ENCODE measurements at regions not wholly inside any gene's neighbourhood (a gene's known extent, or its start where the extent isn't known, plus 50 kb on each side); places are given as distances from the start of the nearest gene placed in this dataset.

DNA sequence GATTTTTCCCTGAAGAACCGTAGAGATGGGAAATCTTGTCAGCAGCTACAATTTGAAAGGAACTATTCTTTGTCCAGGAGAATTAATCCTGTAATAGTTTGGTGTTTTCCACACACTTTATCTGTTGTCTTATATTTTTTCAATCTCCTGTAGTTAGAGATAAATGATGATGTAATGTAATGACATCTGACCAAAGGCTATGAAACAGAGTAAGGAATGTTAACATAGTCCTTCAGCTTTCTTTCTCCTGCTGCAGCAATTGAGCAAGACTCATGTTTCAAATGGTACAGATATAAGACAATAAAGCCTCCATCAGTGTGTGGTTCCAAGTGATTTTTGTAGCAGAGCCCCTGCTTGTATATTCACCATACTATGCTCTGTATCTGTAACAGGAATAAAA is 1028.4 kb downstream of the SI start:
- no peak overlapping the region for H4K91ac ChIP-seq (ENCODE audit: insufficient read length, low read depth, low read length)
- no peaks in the 10 kb centered on the region for H3K9me3 ChIP-seq (ENCODE audit: control insufficient read depth, low read depth, low read length)
- H3K56ac ChIP-seq (ENCODE audit: insufficient read length, low read depth, low read length), result no peak overlapping the region
- no peak overlapping the region for H3K4me2 ChIP-seq (ENCODE audit: insufficient read depth, insufficient read length, low read length)
- H3K79me1 ChIP-seq (ENCODE audit: insufficient read depth, low read depth, low read length, poor library complexity, severe bottlenecking), result no peaks in the 10 kb centered on the region
- DNase-seq, result no peak
- no peak overlapping the region for H3T11ph ChIP-seq (ENCODE audit: low read length)
- H3K14ac ChIP-seq (ENCODE audit: insufficient read depth, low read length), result no peak overlapping the region
- no peaks in the 10 kb centered on the region for H3K27me3 ChIP-seq (ENCODE audit: insufficient read depth, low read length)
- no peak overlapping the region for H3K4ac ChIP-seq (ENCODE audit: low read depth, low read length)
- H2BK5ac ChIP-seq (ENCODE audit: insufficient read length, low read length), result no peak overlapping the region
- Mint-ChIP-seq H3K27me3 (ENCODE audit: low read depth) (no peaks in the 10 kb centered on the region), H3K36me3 (ENCODE audit: insufficient read depth in 1 of 3, low read depth in 3 of 3) (no peaks in the 10 kb centered on the region), H3K4me3 (no peak overlapping the region), H3K9me3 (no peaks in the 10 kb centered on the region; a peak in 1 of 5 replicates), H3K27ac (no peak overlapping the region), H3K4me1 (no peaks in the 10 kb centered on the region)
- H2BK20ac ChIP-seq (ENCODE audit: low read depth, low read length, poor library complexity, severe bottlenecking), result no peak overlapping the region
- no peak overlapping the region for H2BK12ac ChIP-seq (ENCODE audit: insufficient read length, low read depth, low read length)
- H2BK15ac ChIP-seq (ENCODE audit: low read depth, low read length), result no peak overlapping the region
- H3K27ac ChIP-seq (ENCODE audit: insufficient read length, low read depth, low read length), result no peak overlapping the region
- H3K79me2 ChIP-seq (ENCODE audit: insufficient read depth, low read length), result no peaks in the 10 kb centered on the region
- no peak overlapping the region for H2BK120ac ChIP-seq (ENCODE audit: low read depth, low read length, poor library complexity, severe bottlenecking)
- no peaks in the 10 kb centered on the region for H3K4me1 ChIP-seq (ENCODE audit: insufficient read depth, low read length)
- H4K5ac ChIP-seq (ENCODE audit: insufficient read length, low read depth, low read length), result no peak overlapping the region
- TF ChIP-seq CTCF (conservative IDR thresholded peaks at IDR 0.05), result no peak
- H4K20me1 ChIP-seq (ENCODE audit: control insufficient read depth, insufficient read depth, insufficient read length), result no peaks in the 10 kb centered on the region
- no peak overlapping the region for H3K23ac ChIP-seq (ENCODE audit: insufficient read length, low read depth, low read length)
- no peak overlapping the region for H4K8ac ChIP-seq (replicated peaks; ENCODE audit: insufficient read length, low read depth, low read length)
- no CpG with 5 or more reads among the region's 1 CpG for WGBS (ENCODE audit: extremely low coverage, insufficient read length, low lambda C conversion rate)
- no peaks in the 10 kb centered on the region for H3K23me2 ChIP-seq (ENCODE audit: insufficient read length, low read depth, low read length, poor library complexity, severe bottlenecking)
- H3K18ac ChIP-seq (ENCODE audit: insufficient read length, low read depth, low read length), result no peak overlapping the region
- H3K9ac ChIP-seq (ENCODE audit: extremely low read depth, insufficient read length, low read length), result no peak overlapping the region
- H2AFZ ChIP-seq (ENCODE audit: low read length), result no peak overlapping the region
- no peak overlapping the region for H2AK5ac ChIP-seq (ENCODE audit: insufficient read length, low read length)
